ENCODE measurements at regions not wholly inside any gene's neighbourhood (a gene's known extent, or its start where the extent isn't known, plus 50 kb on each side); places are given as distances from the start of the nearest gene placed in this dataset.

DNA sequence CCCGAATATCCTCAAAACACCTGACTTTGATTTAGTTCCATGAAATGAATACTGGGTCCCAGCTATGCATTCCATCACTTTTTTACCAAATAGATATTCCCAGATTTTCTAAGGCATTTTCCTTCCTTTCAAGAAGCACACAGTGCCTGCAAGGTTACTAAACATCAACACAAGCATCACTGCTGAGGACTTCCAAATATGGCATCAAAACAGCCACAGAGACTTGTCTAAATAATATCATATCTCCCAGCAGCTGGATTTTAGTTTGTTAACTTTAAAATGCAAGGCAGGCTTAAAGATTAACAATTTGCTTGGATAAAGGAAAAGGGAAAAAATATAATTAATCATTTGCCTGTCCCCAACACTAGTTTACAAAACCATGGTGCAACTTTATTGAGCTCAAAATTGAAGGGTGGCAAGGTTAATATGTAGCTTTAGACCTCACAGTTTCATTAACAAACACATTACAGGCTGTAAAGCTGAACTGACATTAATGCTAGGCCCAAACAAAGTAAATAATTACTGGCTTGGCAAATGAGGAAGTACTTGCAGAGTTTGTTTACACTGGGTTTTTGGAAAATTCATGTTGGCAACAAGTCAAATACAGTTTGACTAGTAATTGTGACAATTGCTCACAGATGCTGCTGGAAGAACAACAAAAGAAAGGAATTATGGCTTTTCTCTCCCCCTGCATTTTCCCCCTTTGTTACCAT is 401.7 kb upstream of the CDIN1 start:
- no peaks in the 10 kb centered on the region for H3K27me3 Mint-ChIP-seq (ENCODE audit: low read depth in 2 of 2)
- no peak overlapping the region for H3K27ac Mint-ChIP-seq
- no peak for ATAC-seq

DNA sequence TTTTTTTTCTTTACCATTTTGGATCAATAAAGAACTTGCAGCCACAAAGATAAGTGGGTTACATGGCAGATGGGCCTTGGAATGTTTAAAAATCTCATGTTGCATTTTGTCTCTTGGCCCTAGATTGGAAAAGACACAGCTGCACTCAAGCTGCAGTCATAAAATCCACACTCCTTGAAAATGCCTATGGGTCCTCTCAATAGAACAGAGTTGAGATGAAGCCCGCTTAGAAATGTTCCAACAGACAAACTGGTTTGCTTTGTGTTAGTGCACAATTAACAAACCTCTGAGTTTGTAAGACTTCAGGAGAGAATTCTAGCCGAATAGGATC is 401.2 kb upstream of the CDIN1 start:
- Histone ChIP-seq H3K36me3 (ENCODE audit: control insufficient read depth, insufficient read depth, low read length) (no peaks in the 10 kb centered on the region), H3K27me3 (ENCODE audit: control insufficient read depth, insufficient read depth, low read length) (no peaks in the 10 kb centered on the region), H3K4me3 (ENCODE audit: low read length) (no peak overlapping the region), H3K4me1 (ENCODE audit: control insufficient read depth, insufficient read depth, low read length) (no peaks in the 10 kb centered on the region), H3K27ac (ENCODE audit: low read length) (no peak overlapping the region), H3K9me3 (ENCODE audit: control insufficient read depth, insufficient read depth, low read length) (peaks cover 3% of the 10 kb centered on the region)
- ATAC-seq, result no peak
- peaks cover 9 to 14% of the 10 kb centered on the region in 2 donors for H3K9me3 Mint-ChIP-seq
- H3K27ac Mint-ChIP-seq, result no peak overlapping the region
- no peak overlapping the region for H3K4me3 Mint-ChIP-seq
- H3K27me3 Mint-ChIP-seq (ENCODE audit: low read depth in 2 of 2), result no peaks in the 10 kb centered on the region
- DNase-seq, result no peak
- H3K36me3 Mint-ChIP-seq, result no peaks in the 10 kb centered on the region
- H3K4me1 Mint-ChIP-seq, result no peaks in the 10 kb centered on the region
- TF ChIP-seq, protein P1, sequence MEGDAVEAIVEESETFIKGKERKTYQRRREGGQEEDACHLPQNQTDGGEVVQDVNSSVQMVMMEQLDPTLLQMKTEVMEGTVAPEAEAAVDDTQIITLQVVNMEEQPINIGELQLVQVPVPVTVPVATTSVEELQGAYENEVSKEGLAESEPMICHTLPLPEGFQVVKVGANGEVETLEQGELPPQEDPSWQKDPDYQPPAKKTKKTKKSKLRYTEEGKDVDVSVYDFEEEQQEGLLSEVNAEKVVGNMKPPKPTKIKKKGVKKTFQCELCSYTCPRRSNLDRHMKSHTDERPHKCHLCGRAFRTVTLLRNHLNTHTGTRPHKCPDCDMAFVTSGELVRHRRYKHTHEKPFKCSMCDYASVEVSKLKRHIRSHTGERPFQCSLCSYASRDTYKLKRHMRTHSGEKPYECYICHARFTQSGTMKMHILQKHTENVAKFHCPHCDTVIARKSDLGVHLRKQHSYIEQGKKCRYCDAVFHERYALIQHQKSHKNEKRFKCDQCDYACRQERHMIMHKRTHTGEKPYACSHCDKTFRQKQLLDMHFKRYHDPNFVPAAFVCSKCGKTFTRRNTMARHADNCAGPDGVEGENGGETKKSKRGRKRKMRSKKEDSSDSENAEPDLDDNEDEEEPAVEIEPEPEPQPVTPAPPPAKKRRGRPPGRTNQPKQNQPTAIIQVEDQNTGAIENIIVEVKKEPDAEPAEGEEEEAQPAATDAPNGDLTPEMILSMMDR (IDR thresholded peaks at IDR 0.05), result no peak
- 90% methylated on average over 2 of the region's 2 CpGs for WGBS (ENCODE audit: insufficient coverage)
- intact Hi-C loops (cut with micrococcal nuclease), result no loop called here

More for the DNA sequence above, 401.7 kb upstream of the CDIN1 start:
- Mint-ChIP-seq H3K4me3 (no peak overlapping the region), H3K4me1 (no peaks in the 10 kb centered on the region), H3K9me3 (peaks cover 12 to 16% of the 10 kb centered on the region in 2 donors), H3K36me3 (no peaks in the 10 kb centered on the region)
- H3K9me3 ChIP-seq (ENCODE audit: control insufficient read depth, insufficient read depth, low read length), result peaks cover under 1% of the 10 kb centered on the region
- H3K4me1 ChIP-seq (ENCODE audit: control insufficient read depth, insufficient read depth, low read length), result no peaks in the 10 kb centered on the region
- H3K27me3 ChIP-seq (ENCODE audit: control insufficient read depth, insufficient read depth, low read length), result no peaks in the 10 kb centered on the region
- no peak overlapping the region for H3K4me3 ChIP-seq (ENCODE audit: low read length)
- H3K36me3 ChIP-seq (ENCODE audit: control insufficient read depth, insufficient read depth, low read length), result no peaks in the 10 kb centered on the region
- 27% methylated on average over 1 of the region's 1 CpG for WGBS (ENCODE audit: insufficient coverage)
- H3K27ac ChIP-seq (ENCODE audit: low read length), result no peak overlapping the region
- intact Hi-C loops (cut with micrococcal nuclease), result no loop called here
- no peak for DNase-seq
- TF ChIP-seq, protein P1 (IDR thresholded peaks at IDR 0.05), result no peak

DNA sequence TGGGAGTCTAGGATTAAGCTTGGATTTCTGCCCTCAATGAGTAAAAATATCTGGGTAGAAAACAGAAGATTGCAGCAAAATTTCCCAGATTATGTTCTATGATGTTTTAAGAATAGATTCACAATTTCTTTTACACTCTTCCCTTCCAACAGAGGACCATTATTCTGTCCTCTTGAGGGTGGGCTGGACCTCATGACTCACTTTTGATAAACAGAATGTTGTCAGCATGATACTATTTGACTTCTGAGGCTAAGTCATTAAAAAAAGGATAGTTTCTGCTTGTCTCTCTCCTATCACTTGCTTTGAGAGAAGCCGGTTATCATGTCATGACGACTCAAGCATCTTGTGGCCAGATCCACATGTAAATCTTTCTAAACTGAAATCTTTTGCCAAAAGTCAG is 396.2 kb upstream of the CDIN1 start:
- DNase-seq (no peak), ATAC-seq (no peak)
- Histone ChIP-seq H3K27me3 (ENCODE audit: control insufficient read depth, insufficient read depth, low read length) (no peaks in the 10 kb centered on the region), H3K27ac (ENCODE audit: low read length) (no peak overlapping the region), H3K36me3 (ENCODE audit: control insufficient read depth, insufficient read depth, low read length) (no peaks in the 10 kb centered on the region), H3K9me3 (ENCODE audit: control insufficient read depth, insufficient read depth, low read length) (peaks cover 3% of the 10 kb centered on the region), H3K4me3 (ENCODE audit: low read length) (no peak overlapping the region), H3K4me1 (ENCODE audit: control insufficient read depth, insufficient read depth, low read length) (no peaks in the 10 kb centered on the region)
- intact Hi-C loops (cut with micrococcal nuclease), result no loop called here
- no peaks in the 10 kb centered on the region for H3K27me3 Mint-ChIP-seq (ENCODE audit: low read depth in 2 of 2)
- H3K4me1 Mint-ChIP-seq, result no peaks in the 10 kb centered on the region
- WGBS (ENCODE audit: insufficient coverage), result 96% methylated on average over 2 of the region's 2 CpGs
- H3K36me3 Mint-ChIP-seq, result no peaks in the 10 kb centered on the region
- TF ChIP-seq, protein P1 (IDR thresholded peaks at IDR 0.05), result no peak
- no peak overlapping the region for H3K4me3 Mint-ChIP-seq
- no peak overlapping the region for H3K27ac Mint-ChIP-seq
- peaks cover 7 to 16% of the 10 kb centered on the region in 2 donors for H3K9me3 Mint-ChIP-seq

DNA sequence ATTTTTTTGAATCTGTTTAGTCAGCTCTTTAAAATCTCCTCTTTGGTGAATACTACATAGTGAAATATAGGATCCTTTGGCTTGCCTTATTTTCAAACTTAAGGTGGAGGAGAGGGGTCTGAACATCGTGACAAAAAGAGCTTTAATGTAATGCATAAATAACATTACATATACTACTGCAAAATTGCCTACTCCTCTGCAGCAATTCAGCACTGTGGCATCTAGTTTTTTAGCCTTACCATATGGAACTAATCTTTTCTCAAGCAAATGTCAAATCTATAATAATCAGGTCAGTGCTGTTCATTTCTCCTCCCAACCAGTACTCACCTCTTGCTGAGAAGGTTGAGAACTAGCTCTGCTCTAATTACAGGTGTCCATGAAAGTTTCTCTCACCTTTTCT is 394.0 kb upstream of the CDIN1 start:
- Histone ChIP-seq H3K9me3 (ENCODE audit: control insufficient read depth, insufficient read depth, low read length) (peaks cover 3% of the 10 kb centered on the region), H3K4me1 (ENCODE audit: control insufficient read depth, insufficient read depth, low read length) (no peaks in the 10 kb centered on the region), H3K36me3 (ENCODE audit: control insufficient read depth, insufficient read depth, low read length) (no peaks in the 10 kb centered on the region), H3K27ac (ENCODE audit: low read length) (no peak overlapping the region), H3K4me3 (ENCODE audit: low read length) (no peak overlapping the region), H3K27me3 (ENCODE audit: control insufficient read depth, insufficient read depth, low read length) (no peaks in the 10 kb centered on the region)
- H3K9me3 Mint-ChIP-seq, result peaks cover 5 to 14% of the 10 kb centered on the region in 2 donors
- no peak overlapping the region for H3K27ac Mint-ChIP-seq
- no CpG with 5 or more reads among the region's 1 CpG for WGBS (ENCODE audit: insufficient coverage)
- ATAC-seq (no peak), DNase-seq (no peak)
- H3K4me3 Mint-ChIP-seq, result no peak overlapping the region
- no peaks in the 10 kb centered on the region for H3K27me3 Mint-ChIP-seq (ENCODE audit: low read depth in 2 of 2)
- intact Hi-C loops (cut with micrococcal nuclease), result no loop called here
- no peaks in the 10 kb centered on the region for H3K36me3 Mint-ChIP-seq
- TF ChIP-seq, protein P1 (IDR thresholded peaks at IDR 0.05), result no peak
- no peaks in the 10 kb centered on the region for H3K4me1 Mint-ChIP-seq

Measured in natural killer cell (primary cell).